Vagina (tissue), 2 donors: ENCODE measurements at regions not wholly inside any gene's neighbourhood (a gene's known extent, or its start where the extent isn't known, plus 50 kb on each side); places are given as distances from the start of the nearest gene placed in this dataset.

ENCODE experiments used
- CTCF ChIP-seq, 3 experiments: fragments of 450-650 bp in 2 of 3; fragments of 200-600 bp in 1 of 3; sonication (generic) in 1 of 3; IDR thresholded peaks; one replicate each; pipeline ENCODE4 v1.5.1; 2017 to 2019; ENCODE audit warnings: antibody characterized with exemption in 3 of 3, mild to moderate bottlenecking in 2 of 3, moderate library complexity in 2 of 3
- POLR2AphosphoS5 ChIP-seq, 2 donors: sonication (generic); formaldehyde crosslinking; IDR thresholded peaks; one replicate each; pipeline ENCODE4 v1.9.0; 2017; ENCODE audit warnings: antibody characterized with exemption in 2 of 2, mild to moderate bottlenecking in 2 of 2, low read depth in 1 of 2; ENCODE audit not compliant: insufficient read depth in 1 of 2

GRCh38 chr1:39133340-39133684 is 71.2 kb upstream of the MACF1 start:
- no peak for TF ChIP-seq CTCF (IDR thresholded peaks at IDR 0.05)
- no peak for TF ChIP-seq POLR2AphosphoS5 (IDR thresholded peaks at IDR 0.05; ENCODE audit: insufficient read depth in 1 of 2, low read depth in 1 of 2)
